HUDEP-2 (cell line): ENCODE measurements at regions not wholly inside any gene's neighbourhood (a gene's known extent, or its start where the extent isn't known, plus 50 kb on each side); places are given as distances from the start of the nearest gene placed in this dataset.

Experiments
- DNase-seq, 76 experiments: peaks; one replicate each; lab custom pipeline; 2025; ENCODE audit not compliant: unreplicated experiment in 76 of 76; lab: John Stamatoyannopoulos, UW

DNA sequence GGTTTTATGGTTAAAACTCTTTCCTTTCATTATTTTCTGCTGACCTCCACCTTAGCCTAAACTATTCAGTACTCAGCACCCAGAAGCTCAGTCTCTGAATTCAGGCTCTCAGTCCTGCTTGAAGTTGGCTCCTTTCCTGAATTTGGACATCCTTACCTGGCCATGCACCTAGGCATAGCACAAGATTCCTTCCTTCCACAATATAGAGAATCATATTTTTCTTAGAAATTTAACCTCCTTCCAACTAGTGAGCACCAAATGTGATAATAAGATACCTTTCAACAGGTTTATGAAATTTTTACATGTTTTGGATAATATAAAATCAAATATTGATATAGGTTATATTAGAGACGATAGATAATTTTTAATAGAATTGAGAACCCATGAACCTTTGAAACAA is 905.6 kb upstream of the GHITM start:
- DNase-seq, result no peak

DNA sequence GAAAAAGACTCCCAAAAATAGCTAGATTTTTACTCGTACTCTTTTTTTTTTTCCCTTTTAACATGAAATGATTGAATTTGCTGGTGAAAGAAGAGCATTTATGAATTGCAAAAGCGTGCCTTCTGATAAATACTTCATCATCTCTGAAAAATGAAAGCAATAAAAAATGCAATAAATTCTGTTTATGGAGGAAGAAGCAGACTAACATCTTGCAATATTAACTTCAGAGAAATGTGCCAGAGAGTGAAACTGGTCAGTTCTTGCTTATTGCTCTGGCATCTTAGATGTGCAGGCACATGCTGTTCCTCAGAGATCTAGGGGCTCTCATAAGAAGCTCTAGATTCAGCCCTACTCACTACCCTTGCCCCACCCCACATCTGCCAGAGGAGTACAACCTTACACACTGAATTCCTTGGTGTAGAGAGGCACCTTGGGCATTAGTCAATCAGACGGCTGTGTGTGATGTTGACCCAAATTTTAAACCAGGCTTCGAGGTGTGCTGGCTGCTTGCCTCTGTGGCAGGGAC is 891.1 kb upstream of the GHITM start:
- DNase-seq, result no peak

DNA sequence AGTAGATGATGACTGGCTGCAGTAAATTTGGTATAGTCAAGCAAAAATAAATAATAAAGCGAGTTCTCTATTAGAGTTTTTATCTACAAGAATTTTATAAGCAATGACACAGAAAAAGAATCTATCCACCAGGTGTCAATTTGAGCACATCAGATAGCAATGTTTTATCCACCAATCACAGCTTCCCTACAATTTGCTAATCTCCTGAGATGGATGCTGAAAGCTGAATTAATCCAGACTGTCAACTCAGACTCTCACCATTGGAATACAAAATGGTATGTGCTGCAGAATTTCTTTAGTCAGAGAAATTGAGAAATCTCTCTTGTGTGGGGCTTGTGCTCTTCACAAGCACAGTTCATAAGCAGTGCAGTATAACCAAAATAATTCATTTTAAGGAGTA is 888.9 kb upstream of the GHITM start:
- DNase-seq, result no peak

DNA sequence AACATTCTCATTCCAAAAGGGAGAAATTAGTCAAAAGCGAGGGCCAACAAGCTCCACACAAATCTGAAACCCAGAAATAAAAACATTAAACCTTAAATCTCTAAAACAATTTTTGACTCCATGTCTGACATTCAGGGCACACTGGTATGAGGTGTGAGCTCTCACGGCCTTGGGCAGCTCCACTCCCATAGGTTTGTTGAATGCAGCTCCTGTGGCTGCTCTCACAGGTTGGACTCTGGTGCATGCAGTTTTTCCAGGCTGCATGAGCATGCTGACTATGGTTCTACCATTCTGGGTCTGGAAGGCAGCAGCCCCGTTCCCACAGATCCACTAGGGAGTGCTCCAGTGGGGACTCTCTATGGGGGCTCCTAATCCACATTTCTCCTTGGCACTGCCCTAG is 887.1 kb upstream of the GHITM start:
- no peak for DNase-seq

DNA sequence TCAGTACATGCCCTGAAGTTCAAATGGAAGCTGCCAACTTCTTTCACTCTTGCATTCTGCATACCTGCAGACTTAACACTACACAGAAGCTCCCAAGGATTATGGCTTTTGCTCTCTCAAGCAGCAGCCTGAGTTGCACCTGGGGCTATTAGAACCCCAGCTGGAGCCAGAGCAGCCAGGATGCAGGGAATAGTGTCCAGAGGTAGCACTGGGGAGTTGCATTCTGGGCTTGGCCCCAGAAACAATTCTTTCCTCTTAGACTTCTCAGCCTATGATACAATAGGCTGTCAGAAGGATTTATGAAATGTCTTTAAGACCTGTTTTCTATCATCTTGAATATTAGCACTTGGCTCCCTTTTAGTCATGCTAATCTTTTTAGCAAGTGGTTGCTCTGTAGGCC is 886.7 kb upstream of the GHITM start:
- no peak for DNase-seq

DNA sequence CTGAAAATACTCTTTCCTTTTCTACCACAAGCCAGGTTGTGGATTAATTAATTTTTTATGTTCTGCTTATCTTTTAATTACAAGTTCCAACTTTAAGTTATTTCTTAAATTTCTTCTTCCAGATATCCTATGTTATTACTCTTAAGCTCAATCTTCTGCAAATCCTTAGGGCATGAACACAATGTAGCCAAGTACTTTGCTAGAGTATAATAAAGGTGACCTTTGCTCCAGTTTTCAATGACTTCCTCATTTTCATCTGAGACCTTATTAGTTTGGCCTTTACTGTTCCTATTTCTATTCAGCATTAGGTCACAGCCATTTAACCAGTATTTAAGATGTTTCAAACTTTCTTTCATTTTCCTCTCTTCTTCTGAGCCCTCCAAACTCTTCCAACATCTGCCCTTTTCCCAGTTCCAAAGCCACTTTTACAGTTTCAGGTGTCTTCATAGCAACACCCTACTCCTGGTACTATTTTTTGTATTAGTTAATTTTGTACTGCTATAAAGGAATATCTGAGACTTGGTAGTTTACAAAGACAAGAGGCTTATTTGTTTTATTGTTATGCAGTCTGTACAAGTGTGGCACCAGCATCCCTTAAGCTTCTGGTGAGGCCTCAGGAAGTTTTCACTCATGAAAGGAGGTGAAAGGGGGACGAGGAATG is 886.2 kb upstream of the GHITM start:
- DNase-seq, result no peak

DNA sequence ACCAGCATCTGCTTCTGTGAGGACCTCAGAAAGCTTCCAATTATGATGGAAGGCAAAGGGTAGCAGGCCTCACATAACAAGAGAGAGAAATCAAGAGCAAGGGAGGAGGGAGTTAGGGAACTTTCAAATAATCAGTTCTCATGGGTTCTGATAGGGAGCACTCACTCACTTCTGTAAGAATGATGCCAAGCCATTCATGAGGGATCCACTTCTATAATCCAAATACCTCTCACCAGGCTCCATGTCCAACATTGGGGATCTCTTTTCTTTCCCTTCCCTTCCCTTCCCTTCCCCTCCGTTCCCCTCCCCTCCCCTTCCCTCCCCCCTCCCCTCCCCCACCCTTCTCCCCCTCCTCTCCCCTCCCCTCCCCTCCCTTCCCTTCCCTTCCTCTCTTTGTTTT is 884.6 kb upstream of the GHITM start:
- DNase-seq, result no peak

DNA sequence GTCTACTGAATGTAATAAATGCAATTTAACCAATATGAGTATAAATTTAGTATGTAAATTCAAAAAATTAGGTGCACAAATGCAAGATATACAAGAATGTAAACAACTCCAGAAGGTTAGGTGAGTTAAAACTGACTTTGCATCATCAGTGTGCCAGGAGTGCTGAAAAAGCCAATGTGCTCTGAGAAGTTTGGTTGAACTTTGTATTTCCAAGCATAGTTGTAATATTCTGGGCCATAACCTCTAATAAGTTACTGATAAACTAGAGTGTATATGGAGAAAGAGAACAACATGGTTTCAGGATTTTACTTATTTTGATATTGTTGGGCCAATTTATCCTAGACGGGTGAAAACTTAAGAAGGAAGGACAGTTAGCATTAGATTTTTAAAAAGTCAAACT is 876.9 kb upstream of the GHITM start:
- DNase-seq, result no peak

DNA sequence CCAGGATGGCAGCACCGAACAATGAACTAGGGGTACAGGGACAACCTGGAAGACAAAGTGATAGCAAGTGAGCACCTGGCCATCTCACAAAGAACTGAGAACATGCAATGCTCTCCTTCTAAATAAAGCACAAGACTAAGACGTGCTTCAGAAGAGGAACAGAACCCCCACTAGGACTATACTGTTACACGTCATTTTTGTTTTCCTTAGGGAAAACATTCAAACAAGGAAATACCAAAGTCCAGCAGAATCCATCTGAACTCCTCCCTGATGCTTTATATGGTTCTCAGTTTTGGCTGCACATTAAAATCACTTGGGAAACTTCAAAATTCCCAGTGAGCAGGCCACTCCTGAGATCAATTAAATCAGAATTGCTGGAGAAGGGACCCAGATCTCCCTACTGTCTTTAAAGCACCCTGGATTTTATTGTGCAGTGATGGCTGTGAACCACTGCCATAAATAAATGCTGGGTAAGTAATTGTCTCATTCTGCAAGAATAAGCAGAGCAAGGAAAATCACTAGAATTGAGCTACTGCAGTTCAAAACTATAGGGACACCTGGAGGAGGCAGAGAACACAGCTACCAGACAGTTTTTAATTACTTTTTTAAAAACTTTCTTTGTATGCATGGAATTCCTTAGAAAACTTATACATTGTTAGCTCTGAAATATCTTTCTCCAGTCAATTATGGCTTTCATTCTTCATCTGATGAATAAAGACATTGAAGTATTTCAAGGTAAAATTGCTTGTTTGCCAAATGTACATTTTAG is 866.5 kb upstream of the GHITM start:
- DNase-seq, result no peak

DNA sequence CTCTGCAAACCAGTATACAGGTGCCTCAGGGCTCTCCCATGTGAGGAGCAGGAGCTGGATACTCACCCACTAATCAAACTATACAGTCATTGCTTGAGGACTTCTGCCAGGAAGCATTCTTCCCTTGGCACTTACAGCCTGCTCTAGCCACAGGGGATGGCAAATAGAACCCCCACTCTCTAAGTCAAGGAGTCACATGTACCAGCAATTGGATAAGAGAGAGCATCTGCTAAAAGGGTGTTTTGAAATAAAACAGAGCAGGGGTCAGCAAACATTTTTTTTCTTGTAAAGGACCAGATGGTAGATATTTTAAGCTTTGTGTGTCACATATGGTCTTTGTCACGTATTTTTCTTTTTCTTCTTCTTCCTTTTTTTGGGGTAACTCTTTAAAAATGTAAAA is 865.2 kb upstream of the GHITM start:
- DNase-seq, result no peak

DNA sequence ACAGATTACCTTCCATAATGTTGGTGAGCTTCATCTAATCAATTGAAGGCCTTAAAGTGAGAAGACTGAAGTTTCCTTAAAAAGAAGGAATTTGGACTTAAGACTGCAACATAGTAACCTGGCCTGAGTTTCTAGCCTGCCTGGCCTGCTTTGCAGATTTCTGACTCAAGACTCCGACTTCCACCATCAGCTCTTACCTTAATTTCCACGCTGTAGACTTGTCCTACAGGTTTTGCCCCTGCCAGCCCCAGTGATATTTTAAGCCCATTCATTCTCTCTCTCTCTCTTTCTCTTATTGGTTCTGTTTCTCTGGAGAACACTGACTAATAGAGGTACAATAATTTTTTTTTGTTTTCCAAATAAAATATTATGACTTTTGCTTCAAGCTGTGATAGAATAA is 862.3 kb upstream of the GHITM start:
- no peak for DNase-seq

DNA sequence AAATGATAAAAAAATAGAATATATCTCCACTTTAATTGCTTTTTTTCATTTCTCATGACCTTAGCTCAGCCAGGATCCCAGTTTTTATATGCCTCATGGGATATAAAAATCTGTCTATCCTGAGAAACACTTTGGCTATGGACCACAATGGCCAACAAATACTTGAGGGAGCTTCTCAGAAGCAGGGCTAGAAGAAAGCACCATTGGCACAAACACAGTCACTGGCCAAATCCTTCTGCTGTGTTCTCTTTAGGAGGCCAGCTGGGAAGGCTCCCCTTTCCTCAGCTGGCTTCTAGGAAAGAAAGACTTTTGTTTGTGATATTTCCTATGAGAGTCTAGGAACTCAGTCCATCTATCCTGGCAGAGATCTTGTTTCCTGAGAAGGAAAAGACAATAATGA is 856.2 kb upstream of the GHITM start:
- no peak for DNase-seq

DNA sequence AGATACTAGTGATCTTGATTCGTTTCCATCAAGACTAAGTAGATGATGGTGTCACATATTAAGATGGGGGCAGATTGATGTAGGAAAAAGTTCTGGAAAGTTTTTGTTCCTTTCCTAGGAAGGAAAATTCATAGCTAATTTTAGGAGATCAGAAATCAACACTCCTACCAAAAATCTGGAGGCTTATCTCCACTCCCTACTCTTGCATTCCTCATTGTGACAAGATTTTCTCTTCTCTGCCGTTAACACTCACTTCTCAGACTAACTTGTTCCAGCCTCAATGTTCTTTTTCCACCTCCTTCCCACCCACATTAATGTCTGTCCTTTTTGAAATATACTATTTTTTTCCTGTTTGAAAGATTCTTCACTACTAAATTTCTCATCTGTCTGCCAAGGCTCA is 851.9 kb upstream of the GHITM start:
- no peak for DNase-seq

DNA sequence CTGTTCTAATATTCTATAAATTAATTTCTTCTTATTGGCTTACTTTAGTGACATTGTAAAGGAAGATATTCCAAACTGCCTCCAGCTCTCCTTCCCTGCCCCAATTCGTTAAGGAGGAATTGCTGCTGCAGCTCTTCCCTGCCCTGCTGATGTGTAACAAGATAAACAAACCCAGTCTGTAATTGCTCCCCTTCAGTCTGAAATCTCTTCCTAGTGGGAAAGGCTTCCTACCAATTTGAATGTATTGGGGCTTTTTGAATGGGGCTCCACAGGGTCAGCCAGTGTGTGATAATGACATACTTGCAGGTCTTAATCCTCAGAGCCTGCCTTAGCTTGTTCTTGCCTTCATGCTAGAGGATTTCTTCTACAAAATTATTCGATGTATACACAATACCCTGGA is 849.9 kb upstream of the GHITM start:
- no peak for DNase-seq

DNA sequence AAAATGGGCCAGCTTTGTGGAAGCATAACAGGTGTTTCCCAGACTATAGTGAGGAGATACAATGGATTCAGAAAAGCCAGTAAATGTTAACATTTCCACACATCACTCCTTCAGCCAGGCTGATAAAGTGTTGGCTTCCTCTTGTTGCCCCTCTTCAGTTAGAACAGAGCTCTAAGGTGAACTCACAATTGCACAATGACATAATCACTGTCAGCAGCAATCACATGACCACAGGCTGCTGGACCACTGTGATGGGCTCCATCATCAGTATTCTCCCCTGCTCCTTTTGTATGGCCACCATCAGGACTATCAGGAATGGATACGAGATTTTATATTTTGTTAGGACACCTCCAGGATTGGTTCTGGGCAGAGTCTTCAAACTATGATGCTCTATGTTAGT is 849.4 kb upstream of the GHITM start:
- no peak for DNase-seq

DNA sequence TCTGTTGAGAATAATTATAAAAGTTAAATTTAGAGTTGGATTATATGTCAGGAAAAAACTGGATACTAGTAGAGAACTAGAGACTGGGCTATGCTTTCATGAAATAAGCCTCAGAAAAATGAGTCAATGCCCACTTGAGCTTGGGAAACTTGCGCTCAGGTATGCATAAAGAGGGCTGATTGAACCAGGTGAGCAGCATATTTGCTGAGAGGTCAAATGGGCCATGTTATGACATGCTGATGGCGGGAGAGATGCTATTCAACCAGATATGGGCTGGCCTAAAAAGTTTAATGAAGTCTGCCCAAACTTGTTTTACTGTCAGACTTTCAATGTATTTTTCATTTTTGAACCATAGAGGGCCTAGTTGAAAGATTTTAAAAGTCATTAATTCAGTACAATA is 837.6 kb upstream of the GHITM start:
- no peak for DNase-seq

DNA sequence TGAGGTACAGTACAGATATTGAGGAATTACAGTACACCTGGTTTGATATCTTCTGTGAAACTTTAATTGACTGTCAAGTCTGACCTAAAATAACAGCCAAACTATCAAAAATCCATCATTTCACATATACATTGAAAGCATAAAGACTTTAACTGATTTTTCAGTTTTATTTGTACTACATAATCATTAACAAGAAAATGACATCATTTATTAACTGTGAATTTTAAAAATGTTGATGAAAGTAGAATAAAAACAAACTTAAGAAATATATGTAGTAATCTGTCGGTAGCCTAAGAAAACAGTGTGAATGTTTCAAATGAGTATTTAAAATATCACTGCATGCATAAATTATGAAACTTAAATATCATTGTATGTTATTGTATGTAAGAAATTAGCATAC is 836.7 kb upstream of the GHITM start:
- no peak for DNase-seq

DNA sequence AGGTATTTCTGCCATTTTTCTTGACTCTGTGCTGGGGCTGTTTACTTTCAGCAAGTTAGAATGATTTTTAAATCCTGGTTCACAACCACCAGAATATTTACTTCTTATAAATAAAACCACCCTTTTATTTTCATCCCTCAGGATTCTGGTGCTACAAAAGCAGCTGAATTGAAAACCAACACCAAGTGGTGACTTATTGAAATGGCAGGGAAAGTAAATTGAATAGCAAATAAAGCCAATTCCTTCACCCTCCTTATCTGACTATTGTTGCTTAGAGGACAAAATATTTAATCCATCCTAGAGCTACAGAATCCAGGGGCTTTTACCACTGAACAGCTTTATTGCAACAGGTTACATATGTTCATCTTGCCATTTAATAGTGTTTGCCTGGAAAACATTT is 828.6 kb upstream of the GHITM start:
- DNase-seq, result no peak

DNA sequence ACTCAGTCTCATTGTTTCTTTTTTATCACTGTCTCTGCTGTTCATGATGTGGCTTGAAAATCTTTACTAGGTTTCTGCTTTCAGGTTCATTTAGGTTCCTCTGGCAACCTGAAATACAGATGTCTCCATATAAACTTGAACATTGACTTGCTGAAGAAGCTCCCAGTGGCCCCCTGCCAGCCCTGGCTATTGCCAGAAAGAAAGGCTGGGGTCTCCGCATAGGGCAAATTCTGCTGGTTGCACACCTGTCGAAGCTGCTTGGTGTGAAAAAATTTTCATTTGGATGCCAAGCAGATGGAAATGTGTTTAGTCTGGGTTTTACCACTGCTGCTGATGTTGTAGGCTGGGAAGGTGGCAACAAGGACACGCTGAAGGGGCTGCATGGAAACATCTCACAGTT is 826.7 kb upstream of the GHITM start:
- no peak for DNase-seq

DNA sequence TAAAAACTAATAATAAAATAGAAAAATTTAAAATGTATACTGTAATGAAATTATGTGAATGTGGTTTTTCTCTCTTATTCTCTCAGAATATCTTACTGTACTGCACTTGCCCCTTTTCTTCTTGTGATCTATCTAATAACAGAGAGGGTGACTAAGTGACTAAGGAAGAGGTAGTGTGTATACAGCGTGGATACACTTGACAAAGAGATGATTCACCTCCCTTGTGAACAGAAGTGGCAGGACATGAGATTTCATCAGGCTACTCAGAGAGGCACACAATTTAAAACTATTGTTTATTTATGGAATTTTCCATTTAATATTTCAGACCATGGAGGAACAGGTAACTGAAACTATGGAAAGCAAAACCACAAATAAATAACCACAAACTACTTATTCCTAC is 806.6 kb upstream of the GHITM start:
- no peak for DNase-seq

DNA sequence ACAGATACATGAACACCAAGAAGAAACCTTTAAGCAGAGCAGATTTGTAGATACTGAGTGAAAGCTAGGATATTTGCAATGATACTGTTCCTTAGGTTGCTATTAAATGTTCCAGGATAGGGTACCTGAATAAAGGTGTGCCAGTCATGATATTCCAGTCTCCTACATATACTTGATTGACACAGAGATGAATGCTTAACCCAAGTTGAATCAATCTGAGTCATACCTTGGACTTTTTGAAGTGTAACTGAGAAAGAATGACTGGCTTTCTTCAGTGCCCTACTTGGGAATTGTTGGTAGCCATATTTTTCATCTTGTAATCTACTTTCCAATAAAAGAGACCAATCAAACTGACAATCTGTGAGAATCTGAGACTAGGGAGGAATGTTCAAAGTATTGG is 805.7 kb upstream of the GHITM start:
- no peak for DNase-seq

DNA sequence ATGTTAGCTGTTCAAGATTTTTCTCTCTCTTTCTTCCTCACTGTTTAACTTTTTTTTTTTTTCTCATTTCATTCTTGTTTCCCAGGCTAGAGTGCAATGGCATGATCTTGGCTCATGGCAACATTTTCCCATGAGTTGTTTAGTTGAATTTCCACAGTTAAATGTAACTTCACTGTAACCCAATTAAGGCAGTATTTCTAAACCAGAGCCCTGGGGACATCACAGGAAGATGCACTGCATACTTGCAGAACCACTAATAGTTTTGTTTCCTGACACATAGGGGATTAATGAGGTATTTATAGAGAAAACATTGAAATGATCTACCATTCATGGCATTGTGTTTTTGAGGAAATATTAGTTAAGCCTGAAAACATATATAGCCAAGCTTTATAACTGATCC is 795.6 kb upstream of the GHITM start:
- DNase-seq, result no peak
